Left lung (tissue), 4 donors: ENCODE measurements at regions not wholly inside any gene's neighbourhood (a gene's known extent, or its start where the extent isn't known, plus 50 kb on each side); places are given as distances from the start of the nearest gene placed in this dataset.

Source experiments
- ATAC-seq: fragments of 200-7000 bp; cut with Tn5 transposase; one replicate; pipeline ENCODE4 v1.9.1; 2020; ENCODE audit warnings: moderate library complexity
- DNase-seq, 4 donors: peaks; one replicate each; pipeline ENCODE4 v3.0.0-alpha.2; 2013 to 2020
- H3K27ac ChIP-seq, 2 donors: fragments of 200-600 bp; sonication (generic) in 1 of 2; one replicate each; pipeline versions ENCODE4 v1.5.0 to v1.8.0; 2020 to 2021
- H3K27me3 ChIP-seq, 2 donors: fragments of 200-600 bp; sonication (generic) in 1 of 2; one replicate each; pipeline versions ENCODE4 v1.5.0 to v1.8.0; 2020 to 2021
- H3K36me3 ChIP-seq, 2 donors: fragments of 200-600 bp; sonication (generic) in 1 of 2; one replicate each; pipeline versions ENCODE4 v1.5.0 to v1.8.0; 2020 to 2021
- H3K4me1 ChIP-seq, 2 donors: fragments of 200-600 bp; one replicate each; pipeline ENCODE4 v1.8.0; 2021
- H3K4me3 ChIP-seq, 2 donors: fragments of 200-600 bp; sonication (generic) in 1 of 2; one replicate each; pipeline versions ENCODE4 v1.5.0 to v1.8.0; 2020 to 2021; ENCODE audit warnings: mild to moderate bottlenecking in 1 of 2
- H3K9me3 ChIP-seq, 2 donors: fragments of 200-600 bp; sonication (generic) in 1 of 2; one replicate each; pipeline versions ENCODE4 v1.5.0 to v1.8.0; 2020 to 2021
- intact Hi-C, 2 donors: fragments of 100-400 bp; cut with DNase I; formaldehyde crosslinking; loops; one replicate each; pipeline versions ENCODE4 v1.11.2 to v1.14.2; 2022
- TF ChIP-seq, protein P1 (sequence below), 2 donors: fragments of 200-600 bp; sonication (generic) in 1 of 2; IDR thresholded peaks; one replicate each; pipeline versions ENCODE4 v1.5.0 to v1.8.0; 2021; ENCODE audit warnings: antibody characterized with exemption in 2 of 2
- donor health status: DM: no; HTN: yes; CAD: no.
- donor health status: DM: no; HTN: no; CAD: no.

- no peak overlapping the region for H3K27ac ChIP-seq
- no peak for ATAC-seq
- intact Hi-C loops: no loop called here
Measured at GRCh38 chr12:105806400-105806770, 332.4 kb downstream of the NUAK1 start.

DNA sequence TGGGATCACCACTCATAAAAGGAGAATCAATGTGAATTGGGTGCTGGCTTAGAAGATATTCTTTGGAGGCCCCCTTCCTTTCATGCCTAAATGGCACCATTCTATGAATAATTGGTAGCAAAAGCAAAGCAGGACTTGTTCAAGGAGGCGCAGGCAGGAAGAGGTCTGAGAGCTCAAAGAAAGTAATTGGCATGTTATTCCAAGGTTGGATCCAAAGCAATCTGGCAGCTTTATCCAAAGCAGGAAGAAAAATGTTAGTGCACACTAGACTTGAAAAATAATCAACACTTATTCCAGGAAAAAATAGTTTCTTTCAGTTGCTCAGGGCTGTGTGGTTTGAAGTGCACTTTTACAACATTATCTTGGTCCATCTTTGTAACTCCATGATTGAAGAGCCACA lies 326.4 kb downstream of the NUAK1 start:
- no peaks in the 10 kb centered on the region for H3K36me3 ChIP-seq
- no peak for ATAC-seq
- no peaks in the 10 kb centered on the region for H3K9me3 ChIP-seq
- TF ChIP-seq, protein P1, sequence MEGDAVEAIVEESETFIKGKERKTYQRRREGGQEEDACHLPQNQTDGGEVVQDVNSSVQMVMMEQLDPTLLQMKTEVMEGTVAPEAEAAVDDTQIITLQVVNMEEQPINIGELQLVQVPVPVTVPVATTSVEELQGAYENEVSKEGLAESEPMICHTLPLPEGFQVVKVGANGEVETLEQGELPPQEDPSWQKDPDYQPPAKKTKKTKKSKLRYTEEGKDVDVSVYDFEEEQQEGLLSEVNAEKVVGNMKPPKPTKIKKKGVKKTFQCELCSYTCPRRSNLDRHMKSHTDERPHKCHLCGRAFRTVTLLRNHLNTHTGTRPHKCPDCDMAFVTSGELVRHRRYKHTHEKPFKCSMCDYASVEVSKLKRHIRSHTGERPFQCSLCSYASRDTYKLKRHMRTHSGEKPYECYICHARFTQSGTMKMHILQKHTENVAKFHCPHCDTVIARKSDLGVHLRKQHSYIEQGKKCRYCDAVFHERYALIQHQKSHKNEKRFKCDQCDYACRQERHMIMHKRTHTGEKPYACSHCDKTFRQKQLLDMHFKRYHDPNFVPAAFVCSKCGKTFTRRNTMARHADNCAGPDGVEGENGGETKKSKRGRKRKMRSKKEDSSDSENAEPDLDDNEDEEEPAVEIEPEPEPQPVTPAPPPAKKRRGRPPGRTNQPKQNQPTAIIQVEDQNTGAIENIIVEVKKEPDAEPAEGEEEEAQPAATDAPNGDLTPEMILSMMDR (IDR thresholded peaks at IDR 0.05): no peak
- intact Hi-C loops: no loop called here
- H3K27me3 ChIP-seq: no peaks in the 10 kb centered on the region
- no peak overlapping the region for H3K4me3 ChIP-seq
- no peak overlapping the region for H3K27ac ChIP-seq
- no peak for DNase-seq
- no peaks in the 10 kb centered on the region for H3K4me1 ChIP-seq

More at GRCh38 chr12:105806400-105806770, 332.4 kb downstream of the NUAK1 start:
- H3K36me3 ChIP-seq: no peaks in the 10 kb centered on the region
- TF ChIP-seq, protein P1 (IDR thresholded peaks at IDR 0.05): no peak
- H3K4me1 ChIP-seq: no peaks in the 10 kb centered on the region
- H3K4me3 ChIP-seq: no peak overlapping the region
- DNase-seq: no peak
- H3K9me3 ChIP-seq: no peaks in the 10 kb centered on the region
- no peaks in the 10 kb centered on the region for H3K27me3 ChIP-seq

DNA sequence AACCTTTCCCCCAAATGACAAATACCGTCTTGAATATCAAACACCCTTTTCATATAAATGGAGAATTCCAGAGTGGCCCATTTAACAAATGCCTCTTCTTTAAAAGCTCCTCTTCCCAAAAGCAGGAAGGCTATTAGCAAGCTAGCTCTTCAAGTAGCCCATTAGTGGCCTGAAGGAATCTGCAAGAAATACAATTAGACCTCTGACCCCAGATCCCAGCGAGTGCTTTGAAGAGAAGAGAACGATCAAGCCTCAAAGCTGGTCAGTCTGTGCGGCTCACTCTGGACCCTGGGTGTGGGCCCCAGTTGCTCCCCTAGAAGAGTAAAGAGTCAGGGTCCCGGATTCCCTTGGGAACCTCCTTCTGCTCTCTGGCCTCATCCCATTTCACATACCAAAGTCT lies 325.6 kb downstream of the NUAK1 start:
- TF ChIP-seq, protein P1 (IDR thresholded peaks at IDR 0.05): no peak
- no peaks in the 10 kb centered on the region for H3K9me3 ChIP-seq
- DNase-seq (no peak), ATAC-seq (no peak)
- H3K27me3 ChIP-seq: no peaks in the 10 kb centered on the region
- H3K27ac ChIP-seq: no peak overlapping the region
- no peaks in the 10 kb centered on the region for H3K4me1 ChIP-seq
- no peaks in the 10 kb centered on the region for H3K36me3 ChIP-seq
- no peak overlapping the region for H3K4me3 ChIP-seq
- intact Hi-C loops: no loop called here

DNA sequence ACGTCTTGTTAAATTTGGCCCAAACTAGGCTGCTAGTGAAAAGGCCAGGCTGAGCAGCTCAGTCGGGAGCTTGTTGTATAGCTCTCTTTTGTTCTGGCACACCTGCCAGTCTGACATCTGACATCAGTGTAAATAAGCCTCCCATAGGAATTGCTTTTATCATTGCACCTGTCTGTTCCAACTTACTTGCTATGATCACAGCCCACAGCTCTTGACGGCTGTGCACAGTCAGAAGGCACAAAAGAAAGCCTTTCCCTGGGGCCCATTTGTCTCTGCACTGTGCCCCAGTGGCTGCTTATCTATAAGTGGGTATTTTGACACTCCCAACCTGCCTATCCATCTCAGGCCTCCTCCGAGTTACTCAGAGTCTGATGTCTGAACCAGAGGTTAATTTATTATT lies 324.5 kb downstream of the NUAK1 start:
- ATAC-seq (peak; percentile 50), DNase-seq (no peak)
- TF ChIP-seq, protein P1 (IDR thresholded peaks at IDR 0.05): no peak
- no peaks in the 10 kb centered on the region for H3K9me3 ChIP-seq
- H3K36me3 ChIP-seq: no peaks in the 10 kb centered on the region
- intact Hi-C loops: no loop called here
- H3K27ac ChIP-seq: no peak overlapping the region
- no peaks in the 10 kb centered on the region for H3K27me3 ChIP-seq
- no peak overlapping the region for H3K4me3 ChIP-seq
- H3K4me1 ChIP-seq: no peaks in the 10 kb centered on the region

GRCh38 chr12:105819549-105819948 lies 319.2 kb downstream of the NUAK1 start:
- peaks cover 5 to 7% of the 10 kb centered on the region in 2 donors for H3K4me1 ChIP-seq
- TF ChIP-seq, protein P1 (IDR thresholded peaks at IDR 0.05): no peak
- DNase-seq: no peak

More at GRCh38 chr12:105819549-105819948, 319.2 kb downstream of the NUAK1 start:
- H3K9me3 ChIP-seq: no peaks in the 10 kb centered on the region
- no peaks in the 10 kb centered on the region for H3K36me3 ChIP-seq
- no peak for ATAC-seq
- no peaks in the 10 kb centered on the region for H3K27me3 ChIP-seq
- H3K4me3 ChIP-seq: no peak overlapping the region
- no peak overlapping the region for H3K27ac ChIP-seq
- intact Hi-C loops: no loop called here
